OCI-LY1 (cell line): ENCODE measurements at regions not wholly inside any gene's neighbourhood (a gene's known extent, or its start where the extent isn't known, plus 50 kb on each side); places are given as distances from the start of the nearest gene placed in this dataset.

Experiments
- CTCF ChIP-seq: fragments of 200-600 bp; sonication (generic), shearing (Covaris generic); IDR thresholded peaks from 2 replicates; pipeline ENCODE4 v1.5.1; 2017; ENCODE audit warnings: mild to moderate bottlenecking, antibody characterized with exemption, low read length, moderate library complexity, mixed read lengths
- EZH2 ChIP-seq: fragments of 200-600 bp; sonication (generic), shearing (Covaris generic); IDR thresholded peaks from 2 replicates; pipeline ENCODE4 v1.8.0; 2017; ENCODE audit warnings: borderline replicate concordance, mixed run types, mild to moderate bottlenecking, antibody characterized with exemption, low read length, moderate library complexity, mixed read lengths

- TF ChIP-seq CTCF (no peak), EZH2 (no peak)
Observed at GRCh38 chr1:57492586-57493226, 68.8 kb upstream of the DAB1 start.
